Fibroblast of lung (primary cell): ENCODE measurements at regions not wholly inside any gene's neighbourhood (a gene's known extent, or its start where the extent isn't known, plus 50 kb on each side); places are given as distances from the start of the nearest gene placed in this dataset.

Experiments
- CTCF ChIP-seq, 2 donors: IDR thresholded peaks in 1 of 2; conservative IDR thresholded peaks in 1 of 2; 1 replicate in 1 of 2; 2 replicates in 1 of 2; pipeline ENCODE4 v1.5.1; 2011 to 2012; ENCODE audit warnings: low read length in 2 of 2, control low read depth in 1 of 2, inconsistent platforms in 1 of 2, low read depth in 1 of 2, mild to moderate bottlenecking in 1 of 2
- EZH2 ChIP-seq: IDR thresholded peaks from 2 replicates; pipeline ENCODE4 v1.5.1; 2012; ENCODE audit warnings: low read length, control low read depth, mild to moderate bottlenecking; ENCODE audit errors: missing control alignments

GRCh38 chr3:5741017-5741416, 553.5 kb downstream of the EDEM1 start:
- no peak for TF ChIP-seq CTCF (conservative IDR thresholded peaks at IDR 0.05 in 1 of 2, IDR thresholded peaks at IDR 0.05 in 1 of 2; ENCODE audit: low read depth in 1 of 2, low read length in 2 of 2)
- TF ChIP-seq EZH2: no peak
